A549 (cell line): ENCODE measurements at regions not wholly inside any gene's neighbourhood (a gene's known extent, or its start where the extent isn't known, plus 50 kb on each side); places are given as distances from the start of the nearest gene placed in this dataset.

Source experiments
- ATAC-seq, 2 experiments: fragments of 200-7000 bp in 1 of 2; fragments of >200 bp in 1 of 2; cut with Nextera tagmentation in 1 of 2; cut with Tn5 transposase in 1 of 2; 3 replicates each; pipeline versions ENCODE4 v1.8.0 to v1.9.1; 2018 to 2020; ENCODE audit warnings: mild to moderate bottlenecking in 1 of 2, moderate library complexity in 1 of 2
- CTCF ChIA-PET: fragments of 300-600 bp; sonication (Branson Sonifier 250); formaldehyde crosslinking; extraction: SDS; loops from one replicate; lab custom pipeline; 2021; ENCODE audit warnings: antibody characterized with exemption, inconsistent platforms; lab: Yijun Ruan, JAX
- POLR2A ChIA-PET: fragments of 350-600 bp; formaldehyde crosslinking; extraction: SDS; loops from one replicate; lab custom pipeline; 2021; ENCODE audit warnings: antibody characterized with exemption, inconsistent platforms; lab: Yijun Ruan, JAX
- DNase-seq, 2 experiments: peaks; one replicate each; pipeline versions ENCODE4 v3.0.0 to v3.0.0-alpha.2; 2011 to 2016; ENCODE audit warnings: low read depth in 1 of 2, low spot score in 1 of 2
- FAIRE-seq: peaks from 2 replicates; lab custom pipeline; 2011; peaks lifted over from hg19 to GRCh38; lab: Jason Lieb, UNC
- H3K27ac ChIP-seq, 2 experiments: fragments of >200 bp; sonication (Bioruptor Twin); formaldehyde crosslinking; 3 replicates each; pipeline ENCODE4 v1.5.1; 2016 to 2017
- H3K4me1 ChIP-seq: fragments of >200 bp; sonication (Bioruptor Twin); formaldehyde crosslinking; 3 replicates; pipeline ENCODE4 v1.6.1; 2016
- H3K4me2 ChIP-seq: fragments of >200 bp; sonication (Bioruptor Twin); formaldehyde crosslinking; 3 replicates; pipeline ENCODE4 v1.6.1; 2016
- H3K4me3 ChIP-seq: fragments of >200 bp; sonication (Bioruptor Twin); formaldehyde crosslinking; 3 replicates; pipeline ENCODE4 v1.5.1; 2016
- H3K9me3 ChIP-seq: fragments of >200 bp; sonication (Bioruptor Twin); formaldehyde crosslinking; 3 replicates; pipeline ENCODE4 v1.6.1; 2016
- ATOH8 ChIP-seq: fragments of 250-450 bp; sonication (Bioruptor Pico); IDR thresholded peaks from 2 replicates; pipeline ENCODE4 v1.5.0; 2020; ENCODE audit warnings: low read depth, mild to moderate bottlenecking, moderate library complexity
- CBX2 ChIP-seq: fragments of 200-600 bp; sonication (generic); IDR thresholded peaks from 2 replicates; pipeline ENCODE4 v1.6.1; 2016; ENCODE audit warnings: low read depth, mild to moderate bottlenecking, borderline replicate concordance
- CHD4 ChIP-seq: fragments of 200-600 bp; sonication (generic); IDR thresholded peaks from 2 replicates; pipeline ENCODE4 v1.6.1; 2016; ENCODE audit warnings: antibody characterized with exemption, mild to moderate bottlenecking, borderline replicate concordance
- ESRRA ChIP-seq: fragments of 150-350 bp; IDR thresholded peaks from 2 replicates; pipeline ENCODE4 v1.6.1; 2014; ENCODE audit warnings: mild to moderate bottlenecking, low read length, borderline replicate concordance
- FOSB ChIP-seq: fragments of 250-450 bp; sonication (Bioruptor Pico); IDR thresholded peaks from 2 replicates; pipeline ENCODE4 v1.5.0; 2020; ENCODE audit warnings: mild to moderate bottlenecking, moderate library complexity
- HDAC2 ChIP-seq: fragments of 200-600 bp; sonication (generic); IDR thresholded peaks from 2 replicates; pipeline ENCODE4 v1.6.1; 2016
- HOXA7 ChIP-seq: fragments of 250-450 bp; sonication (Bioruptor Pico); IDR thresholded peaks from 2 replicates; pipeline ENCODE4 v1.5.0; 2020; ENCODE audit warnings: mild to moderate bottlenecking, moderate library complexity
- HOXB5 ChIP-seq: fragments of 250-450 bp; sonication (Bioruptor Pico); IDR thresholded peaks from 2 replicates; pipeline ENCODE4 v1.5.0; 2020; ENCODE audit warnings: mild to moderate bottlenecking, moderate library complexity
- MAFK ChIP-seq: fragments of 450-650 bp; IDR thresholded peaks from 2 replicates; pipeline ENCODE4 v1.6.1; 2014; ENCODE audit not compliant: partially characterized antibody
- MAX ChIP-seq: IDR thresholded peaks from 2 replicates; pipeline ENCODE4 v1.6.1; 2012
- NFE2L2 ChIP-seq: fragments of 150-350 bp; conservative IDR thresholded peaks from 2 replicates; pipeline ENCODE4 v1.6.1; 2014; ENCODE audit warnings: low read length
- PBX3 ChIP-seq: IDR thresholded peaks from 2 replicates; pipeline ENCODE4 v1.6.1; 2012
- PHF8 ChIP-seq: fragments of 200-600 bp; sonication (generic); IDR thresholded peaks from 2 replicates; pipeline ENCODE4 v1.6.1; 2016; ENCODE audit warnings: low read depth, mild to moderate bottlenecking, antibody characterized with exemption, moderate library complexity, borderline replicate concordance
- POLR2A ChIP-seq: IDR thresholded peaks from 2 replicates; pipeline ENCODE4 v1.6.1; 2012; ENCODE audit warnings: mild to moderate bottlenecking, low read length
- RAD21 ChIP-seq, 2 experiments: fragments of >200 bp in 1 of 2; sonication (Bioruptor Twin) in 1 of 2; formaldehyde crosslinking in 1 of 2; IDR thresholded peaks in 1 of 2; conservative IDR thresholded peaks in 1 of 2; 2 replicates in 1 of 2; 3 replicates in 1 of 2; pipeline ENCODE4 v1.6.1; 2012 to 2018; ENCODE audit warnings: inconsistent platforms in 1 of 2
- RFX5 ChIP-seq: fragments of 450-650 bp; IDR thresholded peaks from 2 replicates; pipeline ENCODE4 v1.7.1; 2014; ENCODE audit warnings: antibody characterized with exemption, mild to moderate bottlenecking, moderate library complexity
- RNF2 ChIP-seq: fragments of 200-600 bp; sonication (generic); IDR thresholded peaks from 2 replicates; pipeline ENCODE4 v1.6.1; 2016; ENCODE audit warnings: low read depth, mild to moderate bottlenecking, antibody characterized with exemption, moderate library complexity, borderline replicate concordance
- SMC3 ChIP-seq: fragments of >200 bp; sonication (Bioruptor Twin); formaldehyde crosslinking; IDR thresholded peaks from 3 replicates; pipeline ENCODE4 v1.6.1; 2018; ENCODE audit warnings: inconsistent platforms
- SREBF2 ChIP-seq: fragments of 450-650 bp; IDR thresholded peaks from 2 replicates; pipeline ENCODE4 v1.6.1; 2014; ENCODE audit warnings: mild to moderate bottlenecking, moderate library complexity
- ZSCAN20 ChIP-seq: fragments of 250-450 bp; sonication (Bioruptor Pico); IDR thresholded peaks from 2 replicates; pipeline ENCODE4 v1.8.0; 2022; ENCODE audit warnings: mild to moderate bottlenecking, moderate library complexity
- WGBS: methylation state at CpG from one replicate; pipeline ENCODE4 v1.1.6; 2017; ENCODE audit errors: missing lambda C conversion rate; 5-methylcytosine and 5-hydroxymethylcytosine counted together
- TF ChIP-seq, protein P1 (sequence below): fragments of >200 bp; sonication (Bioruptor Twin); formaldehyde crosslinking; IDR thresholded peaks from 3 replicates; pipeline ENCODE4 v1.5.1; 2016

DNA sequence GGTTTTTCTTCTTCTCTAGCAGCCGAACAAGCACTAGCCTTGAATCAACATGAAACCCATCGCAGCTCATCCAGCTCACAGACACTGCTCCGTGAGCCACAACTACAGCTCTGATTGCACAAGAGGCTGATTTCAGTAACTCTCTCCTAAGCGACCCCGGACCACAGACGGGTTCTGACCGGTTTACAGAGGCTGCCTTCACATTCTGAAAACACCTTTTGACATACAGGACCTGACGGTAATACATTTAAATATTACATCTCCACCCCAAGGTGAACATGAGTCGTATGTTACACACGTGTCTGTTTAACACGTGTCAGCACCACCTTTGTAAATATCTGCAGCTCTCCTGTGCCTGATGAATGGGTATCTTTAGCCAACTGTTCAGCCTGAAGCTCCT, 120.7 kb downstream of the TMEM18 start:
- CTCF ChIA-PET: no interaction called here
- no peak overlapping the region for H3K4me2 ChIP-seq
- FAIRE-seq (no peak), DNase-seq (no peak)
- no peak overlapping the region for H3K4me3 ChIP-seq
- no peaks in the 10 kb centered on the region for H3K9me3 ChIP-seq
- POLR2A ChIA-PET: no interaction called here
- TF ChIP-seq POLR2A: no peak
- TF ChIP-seq ZSCAN20: no peak
- no peak for TF ChIP-seq CHD4
- no peak for TF ChIP-seq CBX2
- TF ChIP-seq RFX5: no peak
- no peak for TF ChIP-seq ESRRA
- no peak for TF ChIP-seq PBX3
- no peak for TF ChIP-seq PHF8
- TF ChIP-seq NFE2L2: no peak
- no peak for TF ChIP-seq MAX
- TF ChIP-seq FOSB (CRISPR knock-in tag): no peak
- TF ChIP-seq, protein P1, sequence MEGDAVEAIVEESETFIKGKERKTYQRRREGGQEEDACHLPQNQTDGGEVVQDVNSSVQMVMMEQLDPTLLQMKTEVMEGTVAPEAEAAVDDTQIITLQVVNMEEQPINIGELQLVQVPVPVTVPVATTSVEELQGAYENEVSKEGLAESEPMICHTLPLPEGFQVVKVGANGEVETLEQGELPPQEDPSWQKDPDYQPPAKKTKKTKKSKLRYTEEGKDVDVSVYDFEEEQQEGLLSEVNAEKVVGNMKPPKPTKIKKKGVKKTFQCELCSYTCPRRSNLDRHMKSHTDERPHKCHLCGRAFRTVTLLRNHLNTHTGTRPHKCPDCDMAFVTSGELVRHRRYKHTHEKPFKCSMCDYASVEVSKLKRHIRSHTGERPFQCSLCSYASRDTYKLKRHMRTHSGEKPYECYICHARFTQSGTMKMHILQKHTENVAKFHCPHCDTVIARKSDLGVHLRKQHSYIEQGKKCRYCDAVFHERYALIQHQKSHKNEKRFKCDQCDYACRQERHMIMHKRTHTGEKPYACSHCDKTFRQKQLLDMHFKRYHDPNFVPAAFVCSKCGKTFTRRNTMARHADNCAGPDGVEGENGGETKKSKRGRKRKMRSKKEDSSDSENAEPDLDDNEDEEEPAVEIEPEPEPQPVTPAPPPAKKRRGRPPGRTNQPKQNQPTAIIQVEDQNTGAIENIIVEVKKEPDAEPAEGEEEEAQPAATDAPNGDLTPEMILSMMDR: no peak
- no peak for TF ChIP-seq HDAC2
- TF ChIP-seq HOXB5: no peak
- no peak for TF ChIP-seq ATOH8 (CRISPR knock-in tag)
- TF ChIP-seq, all 56 proteins: peak for 0
- Histone ChIP-seq H3K27ac (no peak overlapping the region), H3K4me1 (no peaks in the 10 kb centered on the region)
- WGBS: 17% methylated on average over 11 of the region's 11 CpGs
- ATAC-seq: no peak

GRCh38 chr2:555164-555922, 121.9 kb downstream of the TMEM18 start:
- WGBS: 28% methylated on average over 12 of the region's 12 CpGs
- no peak overlapping the region for H3K4me2 ChIP-seq
- no peak overlapping the region for H3K27ac ChIP-seq
- no peaks in the 10 kb centered on the region for H3K9me3 ChIP-seq
- ChIA-PET POLR2A (no interaction called here), CTCF (no interaction called here)
- H3K4me3 ChIP-seq: no peak overlapping the region
- no peak for DNase-seq
- no peaks in the 10 kb centered on the region for H3K4me1 ChIP-seq
- TF ChIP-seq SMC3: no peak
- TF ChIP-seq, protein P1: no peak
- TF ChIP-seq RAD21 (conservative IDR thresholded peaks at IDR 0.05 in 1 of 2, IDR thresholded peaks at IDR 0.05 in 1 of 2): no peak
- TF ChIP-seq HOXA7: no peak
- no peak for TF ChIP-seq SREBF2
- no peak for TF ChIP-seq MAFK
- no peak for TF ChIP-seq RNF2
- FAIRE-seq: no peak
- ATAC-seq: no peak
